ENCODE measurements at regions not wholly inside any gene's neighbourhood (a gene's known extent, or its start where the extent isn't known, plus 50 kb on each side); places are given as distances from the start of the nearest gene placed in this dataset.

DNA sequence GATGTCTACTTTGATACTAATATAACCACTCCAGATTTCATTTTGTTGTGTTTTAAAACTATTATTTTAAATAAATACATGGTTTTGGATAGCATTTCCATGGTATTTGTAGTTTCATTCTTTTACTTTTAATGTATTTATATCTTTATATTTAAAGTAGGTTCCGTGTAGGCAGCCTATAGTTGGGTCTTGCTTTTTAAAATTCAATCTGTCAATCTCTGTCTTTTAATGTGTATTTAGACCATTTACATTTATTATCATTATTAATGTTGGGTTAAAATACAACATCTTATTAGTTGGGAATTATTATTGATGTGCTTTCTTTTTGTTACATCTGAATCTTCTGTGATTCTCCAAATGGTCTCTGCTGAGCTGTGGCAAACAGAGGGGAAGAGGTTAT lies 412.1 kb downstream of the NPIPA7 start:
- no peak for DNase-seq (ENCODE audit: low spot score)

DNA sequence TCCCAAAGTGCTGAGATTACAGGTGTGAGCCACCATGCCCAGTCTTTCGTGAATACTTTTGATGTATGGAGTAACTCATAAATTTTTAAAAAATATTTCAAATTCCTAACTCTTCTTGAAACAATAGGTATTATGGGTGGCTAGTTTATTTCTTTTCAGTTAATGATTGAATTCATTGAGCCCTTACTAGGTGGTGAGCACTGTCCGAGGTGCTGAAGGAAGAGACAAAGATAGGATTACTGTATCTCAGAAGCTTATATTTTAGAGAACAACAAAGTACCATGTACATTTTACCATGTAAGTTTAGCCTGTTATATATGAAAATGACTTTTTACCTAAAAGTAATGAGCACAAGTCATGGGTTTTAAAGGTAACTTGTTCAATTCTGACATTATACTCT lies 418.3 kb downstream of the NPIPA7 start:
- DNase-seq (ENCODE audit: low spot score), result peak; percentile 6

DNA sequence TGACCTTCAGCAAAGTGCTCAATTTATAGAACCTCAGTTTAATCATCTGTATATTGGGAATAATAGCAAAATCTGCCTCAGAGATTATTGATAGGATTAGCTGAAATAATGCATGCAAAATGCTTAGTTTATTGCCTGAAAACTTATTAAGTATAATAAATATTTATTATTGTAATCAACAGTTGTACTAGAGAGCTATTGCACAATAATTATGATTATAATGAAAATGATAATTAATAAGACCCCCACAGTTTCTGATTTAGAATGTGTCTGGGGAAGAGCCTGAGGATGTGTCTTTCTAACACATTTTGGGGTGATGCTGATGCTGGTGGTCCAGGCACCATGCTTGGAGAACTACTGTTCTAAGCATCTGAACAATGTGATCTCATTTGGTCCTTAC lies 419.6 kb downstream of the NPIPA7 start:
- no peak for DNase-seq (ENCODE audit: low spot score)

DNA sequence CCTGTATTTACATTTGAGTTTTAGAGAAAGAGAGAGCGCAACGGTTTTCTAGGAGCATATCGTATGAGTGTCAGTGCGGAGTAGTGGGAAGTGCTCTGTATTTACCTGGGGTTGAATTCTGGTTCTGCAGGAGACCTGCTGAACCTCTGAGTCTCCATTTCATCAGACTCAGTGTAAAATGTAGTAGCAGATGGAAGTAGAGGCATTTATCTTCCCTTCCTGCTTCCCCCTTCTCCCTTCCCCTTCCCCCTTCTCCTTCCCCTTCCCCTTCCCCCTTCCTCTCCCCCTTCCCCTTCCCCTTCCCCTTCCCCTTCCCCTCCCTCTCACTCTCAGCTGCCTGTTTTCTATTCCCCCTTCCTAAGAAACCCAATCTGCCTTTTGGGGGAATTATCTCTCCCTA lies 426.9 kb downstream of the NPIPA7 start:
- DNase-seq (ENCODE audit: low spot score), result no peak

DNA sequence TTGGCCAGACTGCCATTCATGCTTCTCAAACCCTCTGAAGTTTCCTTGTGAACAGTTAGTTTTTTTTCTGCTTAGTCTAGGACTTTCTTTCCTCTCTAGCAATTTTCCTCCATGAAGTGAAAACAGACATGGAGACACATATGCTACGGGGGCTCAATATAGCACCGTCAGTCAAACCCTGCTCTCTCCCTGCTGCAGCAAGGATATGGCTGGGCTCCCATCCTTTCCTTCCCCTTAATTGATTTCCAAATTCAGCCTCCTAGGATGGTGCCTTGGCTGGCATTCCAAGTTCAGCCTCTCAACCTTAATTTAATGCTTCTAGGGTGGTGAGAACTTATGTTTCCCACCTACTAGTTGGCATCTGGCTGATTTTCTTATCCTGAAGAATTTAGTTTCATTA lies 436.7 kb downstream of the NPIPA7 start:
- no peak for DNase-seq (ENCODE audit: low spot score)

DNA sequence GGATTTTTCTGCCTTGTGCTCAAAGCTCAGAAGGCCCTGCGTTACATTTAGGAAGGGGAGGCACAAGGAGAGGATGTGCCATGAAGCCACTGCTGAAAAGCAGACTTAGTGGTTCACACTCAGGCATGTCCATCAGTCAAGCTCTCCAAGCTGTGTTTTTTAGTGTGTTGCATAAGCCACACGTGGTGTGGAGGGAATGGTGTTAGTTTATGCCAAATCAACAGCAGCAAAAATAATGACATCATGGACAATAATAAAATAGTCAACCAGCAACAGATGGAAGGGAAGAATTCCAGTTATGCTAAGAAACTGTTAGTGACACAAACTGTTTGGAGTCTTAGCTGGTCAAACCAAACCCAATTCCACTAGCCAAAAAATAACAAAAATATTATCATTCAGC lies 438.3 kb downstream of the NPIPA7 start:
- no peak for DNase-seq (ENCODE audit: low spot score)

DNA sequence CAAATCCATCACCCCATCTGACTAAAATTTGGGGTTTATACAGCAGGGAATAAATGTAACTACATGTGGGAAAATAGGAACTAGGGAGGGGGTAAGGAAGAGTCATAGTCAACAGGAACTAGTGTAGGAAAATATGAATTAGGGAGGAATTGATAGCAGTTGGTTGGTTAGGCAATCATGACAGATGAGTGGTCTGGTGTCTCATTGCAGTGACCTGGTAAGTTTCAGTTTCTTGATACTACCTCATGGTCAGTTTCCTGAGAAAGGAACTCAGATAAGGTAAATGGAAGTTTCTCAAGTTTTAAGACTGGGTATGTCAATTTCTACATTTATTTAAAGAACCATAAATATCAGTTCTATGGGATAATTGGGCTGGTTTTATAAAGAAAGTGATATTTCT lies 442.3 kb downstream of the NPIPA7 start:
- DNase-seq (ENCODE audit: low spot score), result no peak

DNA sequence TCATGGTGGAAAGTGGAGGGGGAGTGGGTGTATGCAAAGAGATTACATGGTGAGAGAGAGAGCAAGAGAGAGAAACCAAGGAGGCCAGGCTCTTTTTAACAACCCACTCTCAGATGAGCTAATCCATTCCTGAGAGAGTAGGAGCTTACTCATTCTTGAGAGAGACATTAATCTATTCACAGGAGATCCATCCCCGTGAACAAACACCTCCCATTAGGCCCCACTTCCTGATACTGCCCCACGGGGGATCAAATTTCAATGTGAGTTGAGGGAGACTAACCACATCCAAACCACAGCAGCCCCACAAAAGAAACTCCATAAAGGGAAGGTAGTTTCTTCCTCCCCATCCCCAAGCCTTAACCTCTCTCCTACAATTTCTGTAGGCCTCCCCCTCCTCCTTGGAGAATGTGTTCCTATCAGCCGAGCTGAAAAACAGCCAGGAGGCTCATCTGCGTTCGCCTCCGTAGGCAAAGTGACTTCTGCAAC lies 450.0 kb downstream of the NPIPA7 start:
- no peak for DNase-seq (ENCODE audit: low spot score)

DNA sequence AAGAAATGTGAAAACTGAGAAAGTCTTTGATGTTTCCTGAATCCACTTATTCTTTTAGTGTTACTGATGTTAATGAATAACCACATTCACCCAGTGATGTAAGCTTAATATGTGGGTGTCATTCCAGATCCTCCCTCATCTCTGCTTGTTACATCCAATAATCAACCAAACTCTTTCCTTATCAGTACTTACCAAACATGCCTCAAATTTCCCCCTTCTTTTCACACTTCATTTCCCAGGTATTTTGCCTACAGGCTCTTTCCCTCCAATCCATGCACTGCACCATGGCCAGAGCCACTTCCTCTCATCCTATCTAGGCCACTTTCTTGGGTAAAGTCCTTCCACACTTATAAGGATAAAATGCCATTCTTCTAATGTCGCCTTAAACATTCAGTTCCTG lies 451.5 kb downstream of the NPIPA7 start:
- no peak for DNase-seq (ENCODE audit: low spot score)

DNA sequence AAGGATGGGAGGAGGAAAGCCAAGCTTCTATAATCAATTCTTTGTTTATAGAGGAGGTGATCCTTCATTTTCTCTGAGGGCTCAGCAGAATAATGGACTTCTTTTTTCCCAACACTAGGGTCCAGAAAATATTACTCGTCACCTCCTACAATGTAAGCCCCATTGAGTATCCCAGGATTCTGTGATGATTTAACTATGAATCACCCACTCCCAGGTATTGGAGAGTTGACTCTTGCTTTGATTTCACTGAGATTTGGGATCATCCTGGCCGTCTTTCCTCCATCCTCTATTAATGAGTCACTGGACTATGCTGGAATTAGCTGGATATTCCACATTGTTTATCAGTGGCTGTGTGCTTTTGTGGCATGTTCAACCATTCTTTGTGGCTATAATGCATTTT lies 452.0 kb downstream of the NPIPA7 start:
- no peak for DNase-seq (ENCODE audit: low spot score)

DNA sequence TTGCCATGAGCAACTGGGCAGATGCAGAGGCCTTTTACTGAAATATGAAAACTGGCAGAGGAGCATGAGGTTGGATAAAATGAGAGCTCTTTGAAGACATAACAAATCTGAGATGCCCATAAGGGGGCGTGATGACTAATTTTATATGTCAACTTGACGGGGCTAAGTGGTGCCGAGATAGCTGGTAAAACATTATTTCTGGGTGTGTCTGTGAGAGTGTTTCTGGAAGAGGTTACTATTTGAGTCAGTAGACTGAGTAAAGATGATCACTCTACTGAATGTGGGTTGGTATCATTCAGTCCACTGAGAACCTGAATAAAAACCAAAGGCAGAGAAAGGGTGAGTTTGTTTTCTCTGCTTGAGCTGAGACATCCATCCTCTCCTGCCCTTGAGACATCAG lies 454.2 kb downstream of the NPIPA7 start:
- DNase-seq (ENCODE audit: low spot score), result no peak

DNA sequence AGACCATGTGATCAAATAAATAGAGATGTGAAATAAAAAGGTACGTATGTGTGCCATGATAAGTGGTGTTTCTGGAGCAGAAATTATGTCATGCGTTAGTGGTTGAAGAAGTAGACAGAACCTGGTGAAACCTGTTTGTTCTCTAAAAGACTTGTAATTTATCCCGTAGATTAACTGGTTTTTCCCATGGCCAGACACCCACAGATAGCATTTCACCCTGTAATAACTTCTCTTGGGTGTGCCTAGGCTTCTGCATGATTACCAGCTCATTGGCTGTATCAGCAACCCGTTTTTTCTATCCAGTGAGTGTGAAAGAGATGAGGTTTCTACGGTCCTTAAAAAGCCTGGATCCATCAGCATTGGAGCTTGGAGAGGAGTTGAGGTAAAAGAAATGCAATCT lies 471.3 kb downstream of the NPIPA7 start:
- no peak for DNase-seq (ENCODE audit: low spot score)

DNA sequence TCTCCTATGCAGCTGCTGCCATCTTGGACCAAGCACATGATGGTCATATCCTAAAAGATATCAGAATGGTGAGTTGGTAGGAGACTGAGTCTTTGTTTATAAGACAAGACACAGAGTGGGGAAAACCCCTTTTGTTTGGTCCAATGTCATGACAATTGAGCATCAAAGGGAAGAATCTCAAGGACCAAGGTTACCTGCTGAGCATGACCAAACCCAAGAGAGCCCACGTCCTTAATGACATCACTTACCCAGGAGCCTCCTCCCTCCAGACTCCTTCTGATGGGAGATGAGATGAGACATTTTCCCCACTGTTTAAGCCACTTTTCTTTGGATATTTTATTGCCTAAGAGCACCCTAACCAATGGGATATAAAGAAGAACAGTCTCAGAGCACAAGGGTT lies 478.1 kb downstream of the NPIPA7 start:
- no peak for DNase-seq (ENCODE audit: low spot score)

DNA sequence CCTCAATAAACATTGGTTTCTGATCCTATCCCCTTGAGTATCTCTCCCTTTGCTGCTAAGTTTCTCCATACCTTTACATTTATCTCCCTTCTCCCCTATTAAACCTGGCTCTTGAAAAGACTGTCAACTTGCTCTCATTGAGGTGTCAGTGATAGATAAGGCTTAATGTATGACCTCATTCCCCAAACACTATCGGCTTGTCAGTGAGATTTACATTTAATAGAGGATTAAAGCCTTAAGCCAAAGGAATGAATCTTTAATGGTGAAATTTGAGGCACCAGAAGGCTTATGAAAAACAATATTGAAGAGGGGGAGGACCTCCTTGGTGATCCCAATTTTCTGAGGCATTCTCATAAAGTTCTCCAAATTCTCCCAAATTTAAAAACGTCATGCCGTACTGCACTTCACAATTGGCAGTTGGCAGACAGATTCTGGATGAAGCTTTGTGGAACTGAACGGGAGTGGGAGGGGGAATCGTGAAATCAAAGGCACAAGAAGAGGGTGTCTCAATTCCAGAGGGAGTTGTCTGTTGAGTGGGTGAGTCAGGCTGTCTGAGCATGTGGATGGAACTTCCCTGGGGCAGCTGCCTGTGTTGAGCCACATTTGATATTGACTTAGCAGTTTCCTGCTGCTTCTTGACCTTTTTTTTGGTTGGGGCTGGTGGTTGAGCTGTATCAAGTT lies 478.8 kb downstream of the NPIPA7 start:
- DNase-seq (ENCODE audit: low spot score), result no peak

DNA sequence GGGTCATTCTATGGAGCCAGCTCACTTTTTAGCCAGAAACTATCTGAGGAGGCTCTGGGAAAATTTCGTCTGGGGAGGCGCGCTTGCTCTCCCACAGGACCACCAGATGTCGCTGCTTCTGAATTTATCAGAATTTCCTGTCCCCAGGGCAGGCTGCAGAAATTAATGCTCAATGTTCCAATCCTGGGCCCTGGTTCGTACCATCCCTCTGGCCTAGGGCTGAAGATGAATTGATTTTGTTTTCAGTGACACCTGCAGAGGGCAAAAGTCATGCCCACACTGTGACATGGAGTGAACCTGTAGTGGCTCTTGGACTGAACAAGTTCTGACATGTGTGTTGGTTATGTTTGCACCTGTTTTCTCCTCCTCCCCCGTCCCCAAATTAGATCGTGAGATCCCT lies 482.6 kb downstream of the NPIPA7 start:
- peak; percentile 58 for DNase-seq (ENCODE audit: low spot score)

DNA sequence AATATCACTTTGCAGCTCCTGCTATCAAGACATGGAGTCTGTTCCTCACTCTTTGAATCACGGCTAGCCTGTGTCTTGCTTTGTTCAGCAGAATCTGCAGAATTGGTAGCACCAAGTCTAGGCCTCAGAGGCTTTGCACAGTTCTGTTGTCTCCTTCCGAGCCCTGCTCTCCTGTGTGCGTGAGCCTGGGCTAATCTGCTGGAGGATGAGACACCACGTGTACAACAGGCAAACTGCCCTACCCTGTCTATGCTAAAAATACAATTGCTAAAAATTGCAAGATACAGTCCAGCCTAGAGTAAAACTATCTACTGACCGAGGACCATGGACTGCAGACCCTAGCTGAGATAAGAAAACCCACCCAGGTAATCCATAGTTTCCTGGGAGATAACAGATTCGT lies 484.7 kb downstream of the NPIPA7 start:
- DNase-seq (ENCODE audit: low spot score), result no peak

DNA sequence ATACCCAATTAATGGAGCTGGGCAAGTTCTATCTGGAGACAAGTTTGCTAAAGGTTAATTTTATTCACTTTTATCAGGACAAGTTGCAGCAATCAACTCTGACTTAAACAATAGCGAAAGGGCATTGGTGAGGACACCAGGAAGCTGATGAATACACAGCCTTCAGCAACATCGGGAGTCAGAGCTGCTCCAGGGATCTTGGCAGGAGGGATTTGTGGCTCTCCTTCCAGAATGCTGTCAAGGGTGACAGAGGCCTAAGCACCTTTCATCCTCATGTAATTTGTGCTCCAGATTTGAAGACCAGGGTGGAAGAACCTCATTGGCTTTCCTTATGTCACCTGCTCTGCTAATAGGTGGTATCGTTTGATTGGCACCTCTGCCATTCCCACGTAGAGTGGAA lies 485.6 kb downstream of the NPIPA7 start:
- no peak for DNase-seq (ENCODE audit: low spot score)

DNA sequence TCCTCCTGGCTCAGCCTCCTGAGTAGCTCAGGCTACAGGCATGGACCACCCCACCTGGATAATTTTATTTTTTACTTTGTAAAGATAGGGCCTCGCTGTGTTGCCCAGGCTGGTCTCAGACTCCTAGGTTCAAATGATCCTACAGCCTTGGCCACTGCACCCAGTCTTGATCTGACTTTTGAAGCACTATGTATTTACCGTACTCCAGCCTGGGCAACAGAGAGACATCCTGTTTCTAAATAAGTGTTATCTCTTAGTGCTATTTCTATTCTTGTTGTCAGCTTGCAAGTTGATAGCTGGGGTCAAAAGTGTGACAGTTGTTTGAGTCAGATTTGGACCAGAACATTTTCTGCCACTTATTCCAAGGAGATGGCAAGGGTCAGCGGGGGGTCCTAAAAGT lies 486.4 kb downstream of the NPIPA7 start:
- no peak for DNase-seq (ENCODE audit: low spot score)

DNA sequence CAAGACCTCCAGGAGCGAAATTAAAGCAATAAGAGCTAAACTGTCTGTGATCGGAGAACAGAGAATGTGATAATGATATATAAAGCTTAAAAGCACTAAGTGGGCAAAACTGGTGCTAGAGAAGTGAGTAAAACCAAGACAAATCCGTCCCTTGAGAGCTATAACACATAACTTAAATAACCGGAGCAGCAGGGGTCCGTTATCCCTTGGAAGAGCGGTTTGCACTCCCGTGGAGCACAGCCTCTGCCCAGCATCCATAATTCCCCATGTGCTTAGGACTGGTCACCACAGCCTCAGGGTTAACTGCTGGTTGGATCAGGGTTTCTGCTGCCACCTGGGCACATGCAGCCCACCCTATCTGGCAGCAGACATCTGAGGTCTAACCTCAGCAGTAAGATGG lies 489.0 kb downstream of the NPIPA7 start:
- DNase-seq (ENCODE audit: low spot score), result no peak

DNA sequence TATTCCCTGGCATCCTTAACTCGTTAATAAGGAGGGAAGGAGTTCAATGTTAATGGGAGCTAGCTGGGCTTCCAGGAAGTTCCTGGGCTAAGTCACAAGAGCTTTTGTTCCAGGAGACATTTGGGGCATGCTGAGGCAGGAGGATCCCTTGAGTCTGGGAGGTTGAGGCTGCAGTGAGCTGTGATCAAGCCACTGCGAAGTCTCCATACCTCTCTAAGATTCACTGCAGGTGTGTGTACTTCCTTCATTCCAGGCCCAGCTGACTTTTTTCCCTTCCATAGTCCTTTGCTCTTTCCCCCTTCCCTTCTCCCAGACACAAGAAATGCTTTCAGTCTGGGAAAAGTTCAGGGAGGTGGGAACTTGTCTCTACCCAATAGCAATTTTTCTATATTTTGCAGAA lies 489.8 kb downstream of the NPIPA7 start:
- no peak for DNase-seq (ENCODE audit: low spot score)

DNA sequence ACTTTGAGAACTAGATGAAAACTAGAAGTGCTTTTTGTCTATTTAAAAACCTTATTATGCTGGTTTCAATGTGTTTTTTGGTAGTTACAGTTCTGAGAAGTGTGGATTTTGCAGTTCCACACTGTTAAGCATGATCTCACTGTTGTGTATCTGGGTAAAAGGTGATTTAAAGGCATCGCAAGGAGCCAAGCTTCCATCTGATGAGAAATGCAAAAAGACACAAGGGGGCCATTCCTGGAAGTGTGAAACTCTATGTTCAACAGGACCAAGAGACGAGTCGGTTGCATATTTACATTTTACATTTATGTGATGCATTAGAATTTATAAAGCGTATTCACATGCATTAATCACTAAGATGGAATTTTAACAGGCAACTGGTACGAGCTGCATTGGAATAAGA lies 490.8 kb downstream of the NPIPA7 start:
- no peak for DNase-seq (ENCODE audit: low spot score)

DNA sequence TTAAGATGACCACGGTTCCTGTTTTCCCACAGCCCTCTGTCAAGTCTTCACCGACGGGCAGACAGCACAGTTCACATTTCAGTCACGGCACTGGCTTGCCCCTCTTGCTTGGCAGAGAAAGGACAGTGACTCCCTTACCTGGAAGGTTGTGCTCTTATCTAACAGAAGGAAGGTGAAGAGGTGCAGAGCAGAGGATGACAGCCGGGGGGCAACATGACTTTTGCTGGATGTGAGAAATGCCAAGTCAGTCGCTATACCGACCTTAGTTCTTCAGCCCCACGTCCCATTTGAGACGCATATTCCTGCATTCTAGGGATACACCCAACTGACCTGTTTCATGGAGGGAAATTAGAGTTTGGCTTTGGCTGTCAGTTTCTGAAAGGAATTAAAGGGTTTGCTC lies 492.3 kb downstream of the NPIPA7 start:
- DNase-seq (ENCODE audit: low spot score), result no peak

DNA sequence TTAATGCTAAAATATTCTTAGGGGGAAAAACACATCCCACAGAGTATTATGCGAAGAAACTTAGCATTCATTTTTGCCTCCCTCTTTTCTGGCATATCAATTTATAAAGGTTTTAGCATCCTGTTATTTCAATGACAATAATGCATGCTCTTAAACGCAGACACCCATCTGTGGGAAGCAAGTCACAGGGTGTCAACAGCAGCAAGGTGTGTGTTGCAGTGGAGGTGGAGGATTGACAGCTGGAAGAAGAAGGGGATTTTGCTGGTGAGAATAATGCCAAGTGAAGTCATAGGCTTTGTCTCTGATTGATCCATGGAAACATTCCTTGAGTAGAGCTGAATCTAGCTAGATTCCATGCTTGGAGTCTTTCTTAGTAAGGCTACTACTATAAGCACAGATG lies 498.1 kb downstream of the NPIPA7 start:
- no peak for DNase-seq (ENCODE audit: low spot score)

DNA sequence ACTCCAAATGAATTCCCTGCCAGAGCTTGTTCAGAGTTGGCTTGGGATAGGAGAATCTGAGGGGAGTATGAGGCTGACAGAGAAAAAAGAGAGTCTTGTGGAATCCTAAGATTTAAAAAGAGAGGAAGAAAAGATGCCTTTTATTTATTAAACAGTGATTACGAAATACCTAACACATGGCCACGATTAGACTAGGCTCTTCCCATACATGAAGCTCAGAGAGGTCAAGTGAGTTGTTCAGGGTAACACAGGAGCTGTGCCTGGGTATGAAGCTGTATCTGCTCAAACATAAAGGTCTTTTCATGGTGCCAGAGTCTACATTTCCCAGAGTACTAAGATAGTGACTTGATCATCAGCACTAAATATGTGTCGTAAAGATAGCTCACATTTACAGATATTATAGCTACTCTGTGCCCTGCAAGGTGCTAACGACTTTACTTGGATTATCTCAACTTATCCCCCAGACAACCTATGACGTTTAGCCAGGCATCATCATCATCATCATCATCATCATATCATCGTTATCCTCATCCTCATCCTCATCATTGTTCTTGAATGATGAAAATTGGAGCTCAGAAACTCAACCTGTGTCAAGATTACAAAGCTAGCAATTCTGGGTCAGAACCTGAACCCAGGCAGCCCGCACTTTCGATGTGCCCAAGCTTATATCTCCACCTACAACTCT lies 500.8 kb downstream of the NPIPA7 start:
- no peak for DNase-seq (ENCODE audit: low spot score)

Data from NAMALWA (cell line).